ENCODE measurements at regions not wholly inside any gene's neighbourhood (a gene's known extent, or its start where the extent isn't known, plus 50 kb on each side); places are given as distances from the start of the nearest gene placed in this dataset.

- no peaks in the 10 kb centered on the region for H3K27me3 ChIP-seq
- H3K4me3 ChIP-seq: no peak overlapping the region
- H3K27ac ChIP-seq: no peak overlapping the region
- no peaks in the 10 kb centered on the region for H3K9me3 ChIP-seq
- no peaks in the 10 kb centered on the region for H3K4me1 ChIP-seq
- DNase-seq (ENCODE audit: extremely low spot score in 2 of 2): peak in 1 of 2 donors; percentile 56
- H3K36me3 ChIP-seq: no peaks in the 10 kb centered on the region
- TF ChIP-seq CTCF (IDR thresholded peaks at IDR 0.05): no peak
- no peak for TF ChIP-seq POLR2AphosphoS5 (IDR thresholded peaks at IDR 0.05; ENCODE audit: insufficient read depth in 1 of 2, low read depth in 1 of 2)
- TF ChIP-seq POLR2A (IDR thresholded peaks at IDR 0.05): no peak
- intact Hi-C loops (cut with DNase I): no loop called here
Observed at GRCh38 chr2:16330571-16330970, 335.1 kb downstream of the CYRIA start.

- peak in 1 of 2 donors; percentile 56 for DNase-seq (ENCODE audit: extremely low spot score in 2 of 2)
- Histone ChIP-seq H3K36me3 (no peaks in the 10 kb centered on the region), H3K4me1 (no peaks in the 10 kb centered on the region), H3K27me3 (no peaks in the 10 kb centered on the region), H3K9me3 (no peaks in the 10 kb centered on the region), H3K4me3 (no peak overlapping the region), H3K27ac (no peak overlapping the region)
- intact Hi-C loops (cut with DNase I): no loop called here
- no peak for TF ChIP-seq POLR2AphosphoS5 (IDR thresholded peaks at IDR 0.05; ENCODE audit: insufficient read depth in 1 of 2, low read depth in 1 of 2)
- no peak for TF ChIP-seq POLR2A (IDR thresholded peaks at IDR 0.05)
- TF ChIP-seq CTCF (IDR thresholded peaks at IDR 0.05): no peak
Observed at GRCh38 chr2:16330012-16330411, 335.6 kb downstream of the CYRIA start.

- TF ChIP-seq POLR2AphosphoS5 (IDR thresholded peaks at IDR 0.05; ENCODE audit: insufficient read depth in 1 of 2, low read depth in 1 of 2) (no peak), POLR2A (IDR thresholded peaks at IDR 0.05) (no peak), CTCF (IDR thresholded peaks at IDR 0.05) (no peak)
- Histone ChIP-seq H3K9me3 (no peaks in the 10 kb centered on the region), H3K27ac (no peak overlapping the region), H3K4me1 (no peaks in the 10 kb centered on the region), H3K4me3 (no peak overlapping the region), H3K36me3 (no peaks in the 10 kb centered on the region), H3K27me3 (no peaks in the 10 kb centered on the region)
- intact Hi-C loops (cut with DNase I): no loop called here
- DNase-seq (ENCODE audit: extremely low spot score in 2 of 2): peak in 1 of 2 donors; percentile 70
Observed at GRCh38 chr2:16329421-16329820, 336.2 kb downstream of the CYRIA start.

GRCh38 chr2:16328521-16329190, 337.0 kb downstream of the CYRIA start:
- DNase-seq (ENCODE audit: extremely low spot score in 2 of 2): peak in 1 of 2 donors; percentile 60
- TF ChIP-seq CTCF (IDR thresholded peaks at IDR 0.05) (no peak), POLR2AphosphoS5 (IDR thresholded peaks at IDR 0.05; ENCODE audit: insufficient read depth in 1 of 2, low read depth in 1 of 2) (no peak), POLR2A (IDR thresholded peaks at IDR 0.05) (no peak)
- no peak overlapping the region for H3K4me3 ChIP-seq
- H3K36me3 ChIP-seq: no peaks in the 10 kb centered on the region
- H3K4me1 ChIP-seq: no peaks in the 10 kb centered on the region
- no peaks in the 10 kb centered on the region for H3K27me3 ChIP-seq
- no peaks in the 10 kb centered on the region for H3K9me3 ChIP-seq
- intact Hi-C loops (cut with DNase I): no loop called here
- no peak overlapping the region for H3K27ac ChIP-seq

- Histone ChIP-seq H3K27me3 (no peaks in the 10 kb centered on the region), H3K4me3 (no peak overlapping the region), H3K9me3 (no peaks in the 10 kb centered on the region), H3K27ac (no peak overlapping the region), H3K4me1 (no peaks in the 10 kb centered on the region), H3K36me3 (no peaks in the 10 kb centered on the region)
- peak in 1 of 2 donors; percentile 27 for DNase-seq (ENCODE audit: extremely low spot score in 2 of 2)
- intact Hi-C loops (cut with DNase I): no loop called here
- TF ChIP-seq CTCF (IDR thresholded peaks at IDR 0.05) (no peak), POLR2AphosphoS5 (IDR thresholded peaks at IDR 0.05; ENCODE audit: insufficient read depth in 1 of 2, low read depth in 1 of 2) (no peak)
Observed at GRCh38 chr2:16327326-16327725, 338.3 kb downstream of the CYRIA start.
